ENCODE measurements at regions not wholly inside any gene's neighbourhood (a gene's known extent, or its start where the extent isn't known, plus 50 kb on each side); places are given as distances from the start of the nearest gene placed in this dataset.

DNA sequence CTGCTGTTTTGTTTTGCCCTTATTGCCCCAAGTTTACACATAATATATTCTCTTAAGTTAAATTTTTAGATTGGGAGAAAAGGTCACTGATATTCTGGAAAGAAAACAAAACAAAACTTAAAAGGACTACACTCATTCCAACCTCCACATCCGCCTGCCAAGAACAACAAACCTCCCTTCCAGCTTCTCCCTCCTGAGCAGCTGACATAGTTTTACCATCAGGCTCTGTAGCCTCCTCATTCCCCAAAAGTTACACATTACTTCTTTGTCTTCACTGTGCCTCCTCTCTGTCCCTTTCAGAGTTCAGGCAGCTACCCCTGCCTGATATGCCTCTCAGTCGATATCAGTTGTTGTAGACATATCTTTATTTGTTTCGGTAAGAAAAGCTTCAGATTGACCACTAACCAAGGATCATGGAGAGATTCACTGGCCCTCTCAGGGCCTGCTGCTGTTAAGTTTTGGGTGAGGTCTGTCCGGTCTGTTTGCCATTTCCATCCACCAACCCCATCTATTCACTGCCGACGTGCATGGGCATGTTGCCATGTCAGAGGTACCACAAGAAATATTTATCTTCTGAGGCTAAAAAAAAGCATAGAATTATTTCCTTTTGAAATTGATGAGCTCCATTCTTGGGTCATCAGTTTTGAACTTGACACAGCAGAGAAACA lies 164.1 kb downstream of the GASK1B start:
- no peak for DNase-seq (ENCODE audit: low read depth)

DNA sequence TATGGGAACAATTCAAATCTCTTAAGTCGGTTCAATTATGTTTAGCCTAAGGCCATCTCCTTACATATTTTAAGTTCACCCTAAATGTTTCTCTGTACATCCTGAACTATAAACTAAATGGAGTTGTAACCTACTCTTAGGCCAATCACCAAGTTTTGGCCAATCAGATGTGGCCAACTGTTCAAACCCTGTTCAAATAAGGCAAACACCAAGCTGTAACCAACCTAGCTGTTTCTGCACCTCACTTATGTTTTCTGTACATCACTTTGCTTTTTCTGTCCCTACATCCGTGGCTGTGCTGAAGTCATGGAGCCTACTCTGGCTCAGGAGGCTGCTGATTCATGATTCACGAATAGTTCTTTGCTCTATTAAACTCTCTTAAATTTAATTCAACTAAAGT lies 165.3 kb downstream of the GASK1B start:
- DNase-seq (ENCODE audit: low read depth): no peak

GRCh38 chr4:158006990-158007389 lies 165.8 kb downstream of the GASK1B start:
- DNase-seq (ENCODE audit: low read depth): no peak

GRCh38 chr4:158005021-158005420 lies 167.8 kb downstream of the GASK1B start:
- DNase-seq (ENCODE audit: low read depth): no peak

DNA sequence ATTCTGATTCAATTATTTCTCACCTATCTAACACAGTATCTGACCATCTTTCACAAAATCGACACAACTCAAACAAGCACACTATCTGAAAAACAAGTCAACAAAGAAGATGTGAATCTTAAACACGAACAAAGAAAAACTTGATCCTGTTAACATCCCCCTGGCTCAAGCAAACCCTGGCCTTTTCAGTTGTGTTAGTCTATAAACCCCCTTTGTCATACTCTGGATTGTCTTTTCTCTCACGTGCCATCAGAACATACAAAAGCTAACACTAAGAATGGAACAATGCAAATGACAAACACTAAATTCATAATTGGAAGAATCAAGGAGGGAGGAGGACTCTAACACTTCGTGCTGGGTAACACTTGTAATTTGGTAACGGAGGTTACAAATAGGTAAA lies 168.7 kb downstream of the GASK1B start:
- no peak for DNase-seq (ENCODE audit: low read depth)

- no peak for DNase-seq (ENCODE audit: low read depth)
These were observed 169.6 kb downstream of the GASK1B start for GRCh38 chr4:158003212-158003611.

- no peak for DNase-seq (ENCODE audit: low read depth)
These were observed 170.7 kb downstream of the GASK1B start for GRCh38 chr4:158002173-158002572.

DNA sequence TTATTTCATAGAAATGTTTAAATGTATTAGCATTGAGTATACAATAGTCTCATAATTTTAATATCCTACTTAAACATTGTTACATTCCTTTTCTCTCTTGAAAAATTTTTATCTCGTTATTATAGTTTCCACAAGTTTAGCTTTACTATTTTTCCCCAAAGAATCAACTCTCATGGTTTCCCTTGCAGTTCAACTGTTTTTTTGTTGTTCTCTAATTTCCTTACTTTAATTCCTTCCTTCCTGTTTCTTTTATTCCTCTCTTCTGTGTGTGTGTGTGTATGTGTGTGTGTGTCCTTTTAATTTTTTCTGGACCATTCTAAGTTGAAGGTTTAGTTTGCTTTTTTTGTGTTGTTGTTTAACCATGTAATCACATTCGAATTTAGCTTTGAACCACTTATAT lies 171.1 kb downstream of the GASK1B start:
- no peak for DNase-seq (ENCODE audit: low read depth)

DNA sequence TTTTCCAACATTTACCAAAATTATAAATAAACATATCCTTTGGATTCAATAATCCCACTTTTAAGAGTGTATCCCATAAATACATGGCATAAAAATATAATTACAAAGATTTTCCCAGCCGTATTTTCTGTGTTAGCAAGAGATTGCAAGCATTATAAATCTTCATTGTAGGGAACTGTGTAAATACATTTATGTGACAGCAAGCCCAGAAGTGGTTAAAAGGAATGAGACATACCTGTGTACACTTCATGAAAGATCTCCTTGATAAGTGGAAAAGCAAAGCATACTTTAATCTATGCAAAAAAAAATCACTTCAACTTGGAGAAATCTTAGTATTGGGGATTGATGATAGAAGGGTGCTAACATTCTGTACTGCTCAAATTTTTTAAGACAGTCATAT lies 173.1 kb downstream of the GASK1B start:
- DNase-seq (ENCODE audit: low read depth): no peak

DNA sequence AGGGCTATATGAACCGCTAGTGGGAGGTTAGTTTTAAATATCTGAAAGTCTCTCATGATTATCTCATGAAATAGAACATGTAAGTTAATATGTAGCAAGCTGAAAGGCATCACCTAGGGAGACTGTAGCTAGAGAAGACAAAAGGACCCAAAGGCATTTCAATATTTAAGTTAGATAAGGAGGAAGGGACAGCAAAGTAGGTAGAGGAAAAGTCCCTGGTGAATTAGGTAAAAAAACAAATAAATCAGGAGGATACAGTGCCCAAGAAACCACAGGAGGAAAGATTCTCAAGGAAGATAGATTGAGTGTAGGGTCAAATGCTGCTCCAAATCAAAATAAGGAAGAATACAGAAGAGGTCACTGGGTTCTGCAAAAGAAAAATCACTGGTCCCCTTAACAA lies 175.5 kb downstream of the GASK1B start:
- no peak for DNase-seq (ENCODE audit: low read depth)

GRCh38 chr4:157996061-157997028 lies 176.5 kb downstream of the GASK1B start:
- DNase-seq (ENCODE audit: low read depth): no peak

- no peak for DNase-seq (ENCODE audit: low read depth)
These were observed 178.0 kb downstream of the GASK1B start for GRCh38 chr4:157994863-157995262.

DNA sequence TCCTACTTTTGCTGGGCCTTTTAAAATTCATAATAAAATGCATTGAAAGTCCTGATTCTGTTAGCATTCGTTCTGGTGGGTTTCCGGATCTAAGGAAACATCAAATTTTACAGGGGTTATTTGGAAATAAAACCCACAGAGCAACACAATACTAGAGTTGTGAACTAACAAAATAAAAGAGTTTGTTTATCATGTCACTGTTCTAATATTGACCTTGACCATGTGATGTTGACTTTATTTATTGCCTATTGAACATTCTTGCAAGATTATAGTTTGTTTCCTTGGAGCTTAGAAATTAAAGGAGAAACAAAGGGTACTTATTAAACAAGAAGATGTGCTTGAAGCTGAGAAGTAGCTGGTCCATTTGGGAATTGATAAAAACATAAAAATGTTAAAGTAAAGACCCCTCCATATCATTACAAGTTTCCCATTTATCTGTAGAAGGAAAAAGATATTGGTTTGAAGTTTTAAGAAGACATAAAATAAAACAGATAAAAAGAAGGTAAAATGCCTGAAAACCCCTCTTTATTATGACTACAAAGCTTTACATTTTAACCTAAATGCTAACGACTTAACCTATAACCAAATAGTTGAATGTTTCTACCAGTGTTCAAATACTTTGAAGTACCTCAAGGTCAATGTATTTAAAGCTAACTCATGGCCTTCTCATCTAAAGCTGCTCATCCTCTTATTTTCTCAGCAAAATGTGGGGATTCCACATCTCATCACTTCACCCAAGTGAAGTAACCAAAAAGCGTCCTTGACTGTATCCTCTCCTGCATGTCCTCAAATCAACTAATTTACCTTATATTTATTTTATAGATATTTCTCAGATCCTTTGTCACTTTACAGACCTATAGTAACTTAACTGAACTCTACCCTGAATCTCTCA lies 179.6 kb downstream of the GASK1B start:
- no peak for DNase-seq (ENCODE audit: low read depth)

DNA sequence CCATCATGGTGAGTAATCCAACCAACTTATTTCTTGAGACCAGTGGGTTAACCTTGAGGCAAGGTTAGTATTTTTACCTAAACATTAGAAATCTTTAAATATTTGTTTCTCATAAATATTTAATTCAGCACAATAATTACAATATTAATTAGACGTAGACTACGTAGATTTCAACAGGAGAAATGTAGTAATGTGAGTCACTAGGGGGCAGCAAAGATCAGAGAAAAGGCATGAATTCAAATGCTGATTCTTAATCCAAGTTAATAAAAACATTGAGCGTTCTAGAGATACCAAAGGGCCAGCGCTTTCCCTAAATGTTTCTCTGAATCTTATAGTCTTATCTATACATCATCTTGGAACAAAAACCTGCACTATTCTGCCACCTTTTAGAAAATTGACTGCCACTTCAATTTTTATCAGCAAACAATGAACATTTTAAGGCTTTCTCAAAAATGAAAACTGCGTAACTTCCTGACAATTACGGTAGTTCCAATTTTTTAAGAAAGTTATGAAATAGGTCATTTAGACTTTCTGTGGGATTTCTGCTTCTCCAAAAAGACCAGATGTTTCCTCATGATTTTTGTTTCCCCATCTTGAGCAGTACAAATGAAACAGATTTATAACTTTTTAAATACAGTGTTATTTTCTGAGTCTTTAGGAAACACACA lies 180.7 kb downstream of the GASK1B start:
- DNase-seq (ENCODE audit: low read depth): peak; percentile 4

DNA sequence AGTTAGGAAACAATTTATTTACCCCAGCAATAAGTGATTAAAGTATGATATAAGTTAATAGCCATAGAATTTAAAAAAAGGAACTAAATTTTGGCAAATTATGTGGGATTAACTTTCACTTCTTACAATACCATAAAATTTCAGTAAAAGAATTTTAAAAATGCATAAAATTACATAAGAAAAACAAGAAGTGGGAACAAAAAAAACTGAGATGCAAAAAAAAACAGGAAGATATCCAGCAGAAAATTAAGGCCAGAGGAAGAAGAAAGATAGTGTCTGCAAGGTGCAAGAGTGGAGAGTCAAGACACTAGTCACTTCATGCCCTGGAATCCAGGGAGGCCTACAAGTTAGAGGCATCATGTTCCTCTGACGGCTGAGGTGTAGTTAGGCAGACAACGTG lies 184.2 kb downstream of the GASK1B start:
- no peak for DNase-seq (ENCODE audit: low read depth)

DNA sequence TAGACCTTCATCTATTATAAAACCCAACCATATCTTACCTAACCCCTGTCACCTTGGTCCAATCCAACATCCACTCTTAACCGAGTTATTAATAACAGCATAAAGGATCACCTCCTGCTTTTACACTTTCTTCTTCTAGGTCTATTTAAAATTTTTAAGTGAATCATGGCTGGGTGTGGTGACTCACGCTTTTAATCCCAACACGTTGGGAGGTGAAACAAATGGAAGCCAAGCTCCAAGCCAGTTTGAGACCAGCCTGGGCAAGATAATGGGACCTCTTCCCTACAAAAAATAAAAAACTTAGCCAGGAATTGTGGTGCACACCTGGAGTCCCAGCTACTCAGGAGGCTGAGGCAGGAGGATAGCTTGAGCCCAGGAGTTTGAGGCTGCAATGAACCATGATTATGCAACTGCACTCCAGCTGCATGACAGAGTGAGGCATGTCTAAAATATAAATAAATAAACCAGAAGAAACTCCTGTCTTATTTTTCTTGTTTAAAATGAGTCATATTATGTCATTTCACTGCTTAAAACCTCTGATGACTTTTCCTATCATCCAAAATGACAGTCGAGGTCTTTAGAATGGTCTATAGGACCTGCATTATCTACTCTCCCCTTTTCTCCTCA lies 188.4 kb downstream of the GASK1B start:
- DNase-seq (ENCODE audit: low read depth): no peak

DNA sequence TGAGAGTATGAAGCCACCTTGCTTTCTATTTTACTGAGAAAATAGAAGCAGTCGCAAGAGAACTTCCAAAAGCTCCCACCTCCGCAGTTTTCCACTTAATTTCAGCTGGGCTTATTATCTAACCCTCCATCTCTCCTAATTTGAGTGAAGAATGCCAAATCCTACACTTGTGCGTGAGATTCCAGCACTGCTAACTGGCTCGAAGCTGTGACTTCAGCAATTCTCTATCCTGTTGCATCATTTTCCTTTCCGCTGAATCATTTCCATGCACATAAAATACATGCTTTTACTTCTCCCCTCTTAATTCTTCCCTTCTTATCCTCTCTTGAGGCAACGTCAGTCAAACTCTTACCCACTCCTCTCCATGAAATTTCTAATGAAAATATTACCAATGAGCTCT lies 189.5 kb downstream of the GASK1B start:
- DNase-seq (ENCODE audit: low read depth): no peak

- DNase-seq (ENCODE audit: low read depth): no peak
These were observed 192.7 kb downstream of the GASK1B start for GRCh38 chr4:157980158-157980557.

DNA sequence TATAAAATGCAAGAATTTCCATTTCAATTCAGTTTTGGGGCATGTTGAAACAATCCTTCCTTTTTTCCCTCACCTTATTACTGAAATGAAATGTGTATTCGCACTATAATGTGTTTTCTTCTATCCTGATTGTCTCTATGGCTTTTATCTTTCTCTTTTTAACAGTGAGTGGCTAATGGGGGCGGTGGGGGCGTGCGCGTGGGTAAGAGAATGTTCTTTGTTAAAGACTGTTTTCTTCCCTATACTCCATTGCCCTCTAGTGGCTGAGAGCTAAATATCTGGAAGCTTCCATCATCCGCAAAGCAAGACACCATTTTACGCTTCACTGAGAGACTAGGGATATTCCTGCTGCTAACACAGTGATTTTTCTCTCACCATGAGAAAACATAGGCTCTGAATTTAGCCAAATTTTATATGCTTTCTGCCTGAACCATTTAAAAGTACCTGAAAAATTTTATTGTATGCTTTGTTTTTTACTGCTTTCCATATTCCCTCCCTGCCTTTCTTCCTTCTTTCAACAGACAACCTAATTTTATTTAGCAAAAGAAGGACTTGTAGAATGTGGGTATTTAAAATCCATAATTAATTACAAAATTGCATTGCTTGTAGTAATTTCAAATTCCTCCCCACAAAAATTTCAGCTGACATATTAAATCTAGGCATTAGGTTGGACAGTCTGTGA lies 194.0 kb downstream of the GASK1B start:
- DNase-seq (ENCODE audit: low read depth): peak; percentile 26

DNA sequence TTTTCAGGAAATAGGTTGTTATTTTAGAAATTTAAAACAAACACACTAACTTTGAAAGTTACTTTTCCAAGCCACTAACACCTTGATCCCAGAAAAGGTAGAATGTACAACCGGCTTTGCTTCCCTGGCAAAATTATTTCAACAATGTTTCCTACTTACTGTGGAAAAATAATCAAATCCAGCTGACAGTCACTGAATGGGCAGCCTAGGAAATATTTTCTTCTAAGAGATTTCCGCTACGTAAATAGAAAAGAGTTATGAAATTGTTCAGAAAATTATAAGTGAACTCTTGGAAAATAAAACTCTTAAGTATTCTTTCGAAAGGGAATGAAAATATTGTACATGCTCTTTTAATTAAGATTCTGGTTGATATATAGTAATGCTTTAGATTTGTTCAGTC lies 195.7 kb downstream of the GASK1B start:
- DNase-seq (ENCODE audit: low read depth): no peak

DNA sequence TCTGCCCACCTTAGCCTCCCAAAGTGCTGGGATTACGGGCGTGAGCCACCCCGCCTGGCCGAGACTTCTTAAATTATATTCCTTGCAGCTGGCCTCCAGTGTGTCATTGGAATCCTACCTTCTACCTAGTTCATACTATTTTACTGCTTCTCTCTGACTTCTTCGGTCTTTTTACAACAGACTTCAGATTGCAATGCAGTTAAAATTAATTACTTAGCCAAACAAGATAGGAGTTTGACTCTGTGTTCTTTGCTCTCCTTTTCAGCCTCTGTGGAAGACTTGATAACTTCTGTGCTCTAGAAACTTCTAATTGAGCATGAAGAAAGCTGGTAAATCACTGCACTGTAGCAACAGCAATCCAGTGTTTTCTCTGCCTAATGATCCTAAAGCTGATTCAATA lies 199.5 kb downstream of the GASK1B start:
- no peak for DNase-seq (ENCODE audit: low read depth)
